ENCODE measurements at regions not wholly inside any gene's neighbourhood (a gene's known extent, or its start where the extent isn't known, plus 50 kb on each side); places are given as distances from the start of the nearest gene placed in this dataset.
"Not testable (repeated sequence)": the region's sequence is repeated elsewhere in the genome, so short reads cannot be mapped to it uniquely, and the experiment has no call there.

GRCh38 chr12:88889326-88890110 is 309.2 kb upstream of the KITLG start:
- DNase-seq (ENCODE audit: low read depth), result no peak

- no peak for DNase-seq (ENCODE audit: low read depth)
Measured at GRCh38 chr12:88884600-88884999, 304.3 kb upstream of the KITLG start.

GRCh38 chr12:88882662-88883061 is 302.4 kb upstream of the KITLG start:
- DNase-seq (ENCODE audit: low read depth), result no peak

GRCh38 chr12:88880051-88880450 is 299.8 kb upstream of the KITLG start:
- DNase-seq (ENCODE audit: low read depth), result no peak

GRCh38 chr12:88878295-88878694 is 298.0 kb upstream of the KITLG start:
- no peak for DNase-seq (ENCODE audit: low read depth)

- no peak for DNase-seq (ENCODE audit: low read depth)
Measured at GRCh38 chr12:88876857-88877256, 296.6 kb upstream of the KITLG start.

- no peak for DNase-seq (ENCODE audit: low read depth)
Measured at GRCh38 chr12:88870000-88870737, 289.9 kb upstream of the KITLG start.

GRCh38 chr12:88868050-88868449 is 287.8 kb upstream of the KITLG start:
- no peak for DNase-seq (ENCODE audit: low read depth)

- no peak for DNase-seq (ENCODE audit: low read depth)
Measured at GRCh38 chr12:88867510-88867909, 287.2 kb upstream of the KITLG start.

- no peak for DNase-seq (ENCODE audit: low read depth)
Measured at GRCh38 chr12:88866881-88867280, 286.6 kb upstream of the KITLG start.

GRCh38 chr12:88865537-88865936 is 285.3 kb upstream of the KITLG start:
- no peak for DNase-seq (ENCODE audit: low read depth)

- DNase-seq (ENCODE audit: low read depth), result no peak
Measured at GRCh38 chr12:88860851-88861250, 280.6 kb upstream of the KITLG start.

- no peak for DNase-seq (ENCODE audit: low read depth)
Measured at GRCh38 chr12:88856201-88856600, 275.9 kb upstream of the KITLG start.

- no peak for DNase-seq (ENCODE audit: low read depth)
Measured at GRCh38 chr12:88855301-88855700, 275.0 kb upstream of the KITLG start.

GRCh38 chr12:88854260-88854659 is 274.0 kb upstream of the KITLG start:
- DNase-seq (ENCODE audit: low read depth), result no peak

GRCh38 chr12:88847246-88847645 is 267.0 kb upstream of the KITLG start:
- not testable (repeated sequence) for DNase-seq (ENCODE audit: low read depth)

- DNase-seq (ENCODE audit: low read depth), result no peak
Measured at GRCh38 chr12:88844426-88844825, 264.2 kb upstream of the KITLG start.

- no peak for DNase-seq (ENCODE audit: low read depth)
Measured at GRCh38 chr12:88842314-88842713, 262.0 kb upstream of the KITLG start.

- DNase-seq (ENCODE audit: low read depth), result no peak
Measured at GRCh38 chr12:88839486-88839885, 259.2 kb upstream of the KITLG start.

GRCh38 chr12:88836156-88836555 is 255.9 kb upstream of the KITLG start:
- no peak for DNase-seq (ENCODE audit: low read depth)

GRCh38 chr12:88834226-88834625 is 254.0 kb upstream of the KITLG start:
- no peak for DNase-seq (ENCODE audit: low read depth)

- no peak for DNase-seq (ENCODE audit: low read depth)
Measured at GRCh38 chr12:88833641-88834116, 253.4 kb upstream of the KITLG start.

GRCh38 chr12:88828537-88828936 is 248.3 kb upstream of the KITLG start:
- not testable (repeated sequence) for DNase-seq (ENCODE audit: low read depth)
